ENCODE measurements at regions not wholly inside any gene's neighbourhood (a gene's known extent, or its start where the extent isn't known, plus 50 kb on each side); places are given as distances from the start of the nearest gene placed in this dataset.

- TF ChIP-seq, protein P1, sequence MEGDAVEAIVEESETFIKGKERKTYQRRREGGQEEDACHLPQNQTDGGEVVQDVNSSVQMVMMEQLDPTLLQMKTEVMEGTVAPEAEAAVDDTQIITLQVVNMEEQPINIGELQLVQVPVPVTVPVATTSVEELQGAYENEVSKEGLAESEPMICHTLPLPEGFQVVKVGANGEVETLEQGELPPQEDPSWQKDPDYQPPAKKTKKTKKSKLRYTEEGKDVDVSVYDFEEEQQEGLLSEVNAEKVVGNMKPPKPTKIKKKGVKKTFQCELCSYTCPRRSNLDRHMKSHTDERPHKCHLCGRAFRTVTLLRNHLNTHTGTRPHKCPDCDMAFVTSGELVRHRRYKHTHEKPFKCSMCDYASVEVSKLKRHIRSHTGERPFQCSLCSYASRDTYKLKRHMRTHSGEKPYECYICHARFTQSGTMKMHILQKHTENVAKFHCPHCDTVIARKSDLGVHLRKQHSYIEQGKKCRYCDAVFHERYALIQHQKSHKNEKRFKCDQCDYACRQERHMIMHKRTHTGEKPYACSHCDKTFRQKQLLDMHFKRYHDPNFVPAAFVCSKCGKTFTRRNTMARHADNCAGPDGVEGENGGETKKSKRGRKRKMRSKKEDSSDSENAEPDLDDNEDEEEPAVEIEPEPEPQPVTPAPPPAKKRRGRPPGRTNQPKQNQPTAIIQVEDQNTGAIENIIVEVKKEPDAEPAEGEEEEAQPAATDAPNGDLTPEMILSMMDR (IDR thresholded peaks at IDR 0.05), result no peak
- TF ChIP-seq EZH2 (IDR thresholded peaks at IDR 0.05), result no peak
These were observed 113.3 kb downstream of the TRAPPC11 start for GRCh38 chr4:183772361-183772760.
